ENCODE measurements at regions not wholly inside any gene's neighbourhood (a gene's known extent, or its start where the extent isn't known, plus 50 kb on each side); places are given as distances from the start of the nearest gene placed in this dataset.

DNA sequence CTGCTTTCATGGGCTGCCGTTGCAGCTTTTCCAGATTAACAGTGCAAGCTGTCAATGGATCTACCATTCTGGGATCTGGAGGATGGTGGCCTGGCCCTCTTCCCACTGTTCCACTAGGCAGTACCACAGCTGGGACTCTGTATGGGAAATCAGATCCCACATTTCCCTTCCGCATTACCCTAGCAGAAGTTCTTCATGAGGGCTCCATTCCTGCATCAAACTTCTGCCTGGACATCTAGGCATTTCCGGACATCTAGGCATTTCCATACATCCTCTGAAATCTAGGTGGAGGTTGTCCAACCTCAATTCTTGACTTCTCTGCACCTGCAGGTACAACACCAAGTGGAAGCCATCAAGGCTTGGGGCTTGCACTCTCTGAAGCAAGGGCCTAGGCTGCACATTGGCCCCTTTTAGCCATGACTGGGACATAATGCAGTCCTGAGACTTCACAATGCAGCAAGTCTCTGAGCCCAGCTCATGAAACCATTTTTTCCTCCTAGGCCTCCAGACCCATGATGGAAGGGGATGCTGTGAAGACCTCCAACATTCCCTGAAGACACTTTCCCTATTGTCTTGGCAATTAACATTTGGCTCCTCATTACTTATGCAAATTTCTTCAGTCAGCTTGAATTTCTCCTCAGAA, 863.3 kb downstream of the C12orf50 start:
- DNase-seq (ENCODE audit: low read depth, low spot score): no peak

DNA sequence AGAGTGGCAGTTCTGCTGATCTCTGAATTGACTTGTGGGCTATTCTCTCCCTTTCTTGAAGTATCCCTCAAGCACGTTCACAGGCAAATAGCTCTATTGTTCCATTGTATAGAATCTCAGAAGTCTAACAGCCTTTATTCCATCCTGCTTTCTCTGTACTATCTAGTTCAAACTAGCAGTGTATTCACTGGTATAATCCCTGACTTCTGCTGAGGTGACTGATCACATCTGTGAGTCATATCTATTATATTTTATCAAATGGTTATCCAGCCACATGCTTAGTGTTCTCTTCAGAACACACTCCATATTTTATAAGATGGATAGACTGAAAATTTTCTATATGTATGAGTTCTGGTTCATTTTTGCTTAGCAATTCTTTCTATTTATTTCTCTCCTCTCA, 866.1 kb downstream of the C12orf50 start:
- no peak for DNase-seq (ENCODE audit: low read depth, low spot score)

DNA sequence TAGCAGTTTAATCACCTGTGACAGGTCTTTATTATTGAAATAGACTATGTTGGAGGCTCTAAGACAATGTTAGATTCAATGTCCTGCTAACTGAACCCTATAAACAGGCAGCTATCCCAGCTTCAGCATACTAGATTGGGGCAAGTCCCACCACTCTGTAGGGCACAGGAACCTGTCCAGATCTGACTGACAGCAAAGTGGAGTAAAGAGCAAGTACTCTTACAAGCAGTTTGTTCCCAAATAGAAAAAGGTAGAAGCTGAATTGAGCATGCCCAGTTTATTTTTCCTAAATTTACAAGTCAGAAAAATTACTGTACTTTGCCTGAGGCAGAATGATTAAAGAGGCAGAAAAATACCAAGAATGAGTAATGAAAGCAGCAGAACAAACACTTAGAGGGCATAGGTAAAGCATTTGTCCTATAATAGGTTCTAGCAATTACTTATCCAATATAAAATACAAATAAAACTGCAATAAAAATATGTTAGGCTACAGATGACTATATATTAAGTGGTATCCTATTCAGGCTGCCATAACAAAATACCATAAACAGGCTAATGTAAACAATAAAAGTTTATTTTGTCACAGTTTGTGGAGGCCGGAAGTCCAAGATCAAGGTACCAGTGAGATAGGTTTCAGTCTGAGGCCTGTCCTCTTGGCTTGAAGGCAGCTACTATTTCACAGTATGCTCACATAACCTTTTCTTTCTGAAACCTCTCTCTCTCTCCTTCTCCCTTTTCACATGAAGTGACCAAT, 868.2 kb downstream of the C12orf50 start:
- DNase-seq (ENCODE audit: low read depth, low spot score): no peak

DNA sequence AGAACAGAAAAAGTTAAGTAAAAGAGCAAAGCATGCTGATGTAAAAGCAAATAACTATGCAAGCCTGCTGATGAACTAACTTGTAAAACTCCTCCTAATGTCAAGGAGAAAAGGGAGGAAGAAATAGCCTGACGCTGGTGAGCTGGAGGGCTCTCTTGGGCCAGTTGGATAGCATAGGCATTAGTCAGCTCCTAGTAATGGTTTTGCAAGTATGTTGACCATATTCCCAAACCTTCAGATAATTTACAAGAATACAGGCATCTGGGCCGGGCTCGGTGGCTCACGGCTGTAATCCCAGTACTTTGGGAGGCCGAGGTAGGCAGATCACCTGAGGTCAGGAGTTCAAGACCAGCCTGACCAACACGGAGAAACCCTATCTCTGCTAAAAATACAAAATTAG, 871.4 kb downstream of the C12orf50 start:
- DNase-seq (ENCODE audit: low read depth, low spot score): peak; percentile 35

DNA sequence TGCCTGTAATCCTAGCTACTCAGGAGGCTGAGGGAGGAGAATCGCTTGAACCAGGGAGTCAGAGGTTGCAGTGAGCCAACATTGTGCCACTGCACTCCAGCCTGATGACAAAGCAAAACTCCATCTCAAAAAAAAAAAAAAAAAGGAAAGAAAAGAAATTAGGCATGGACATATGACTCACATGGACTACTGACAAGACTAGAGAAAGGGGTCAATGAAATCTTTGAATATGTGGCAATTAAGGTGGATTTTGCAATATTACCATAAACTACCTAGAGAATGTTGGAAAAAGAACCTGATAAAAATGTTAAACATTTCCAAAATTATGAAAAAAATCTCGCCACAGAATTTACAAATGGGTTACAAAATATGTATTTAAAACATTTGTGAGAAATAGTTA, 873.6 kb downstream of the C12orf50 start:
- no peak for DNase-seq (ENCODE audit: low read depth, low spot score)

DNA sequence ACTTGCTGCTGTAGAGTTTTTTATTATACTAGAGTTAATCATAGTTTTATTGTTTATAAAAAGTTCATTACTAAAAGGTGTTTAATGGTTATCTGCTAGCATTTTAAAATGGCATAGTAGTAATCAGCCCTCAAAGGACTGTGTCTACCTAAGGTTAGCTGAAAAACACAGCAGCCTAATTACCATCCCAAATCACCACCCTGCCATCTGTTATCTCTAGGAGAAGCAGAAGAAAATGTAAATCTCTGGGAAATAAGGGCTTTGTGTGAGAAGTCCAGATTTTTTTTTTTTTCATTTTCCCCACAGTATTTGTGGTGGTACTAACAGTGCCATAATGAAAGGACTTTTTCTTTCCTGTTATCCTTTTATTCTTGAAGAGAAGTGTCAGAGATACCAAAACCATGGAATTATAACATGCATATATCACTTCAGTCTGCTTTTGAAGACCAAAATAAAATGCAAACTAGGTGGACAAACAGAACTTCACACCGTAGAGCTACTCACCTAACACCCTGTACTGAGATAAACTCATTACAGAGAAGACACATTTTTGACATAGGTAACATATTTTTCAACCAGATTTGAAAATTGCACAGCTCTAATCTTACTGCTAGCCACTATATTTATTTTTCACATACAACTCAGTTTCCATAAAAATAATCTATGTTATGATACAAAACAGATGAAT, 876.2 kb downstream of the C12orf50 start:
- no peak for DNase-seq (ENCODE audit: low read depth, low spot score)

DNA sequence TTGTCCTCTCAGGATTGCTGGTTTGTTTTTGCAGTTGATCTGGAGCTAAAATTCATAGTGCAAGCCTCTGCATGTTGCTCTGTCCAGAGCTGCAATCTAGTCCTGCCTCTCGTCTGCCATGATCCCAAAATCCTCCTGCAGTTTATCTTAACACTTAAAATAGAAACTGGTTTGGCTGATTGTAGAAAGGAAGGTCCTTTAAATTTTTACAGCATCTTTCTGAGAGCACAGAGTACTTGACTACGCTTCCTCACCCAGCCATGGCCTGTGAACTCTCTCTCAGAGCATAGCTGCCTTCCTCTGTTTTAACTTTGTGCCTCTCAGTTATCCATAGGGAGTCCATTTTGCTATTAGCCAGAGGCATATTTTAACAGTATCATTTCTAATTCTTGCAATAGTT, 877.1 kb downstream of the C12orf50 start:
- no peak for DNase-seq (ENCODE audit: low read depth, low spot score)

DNA sequence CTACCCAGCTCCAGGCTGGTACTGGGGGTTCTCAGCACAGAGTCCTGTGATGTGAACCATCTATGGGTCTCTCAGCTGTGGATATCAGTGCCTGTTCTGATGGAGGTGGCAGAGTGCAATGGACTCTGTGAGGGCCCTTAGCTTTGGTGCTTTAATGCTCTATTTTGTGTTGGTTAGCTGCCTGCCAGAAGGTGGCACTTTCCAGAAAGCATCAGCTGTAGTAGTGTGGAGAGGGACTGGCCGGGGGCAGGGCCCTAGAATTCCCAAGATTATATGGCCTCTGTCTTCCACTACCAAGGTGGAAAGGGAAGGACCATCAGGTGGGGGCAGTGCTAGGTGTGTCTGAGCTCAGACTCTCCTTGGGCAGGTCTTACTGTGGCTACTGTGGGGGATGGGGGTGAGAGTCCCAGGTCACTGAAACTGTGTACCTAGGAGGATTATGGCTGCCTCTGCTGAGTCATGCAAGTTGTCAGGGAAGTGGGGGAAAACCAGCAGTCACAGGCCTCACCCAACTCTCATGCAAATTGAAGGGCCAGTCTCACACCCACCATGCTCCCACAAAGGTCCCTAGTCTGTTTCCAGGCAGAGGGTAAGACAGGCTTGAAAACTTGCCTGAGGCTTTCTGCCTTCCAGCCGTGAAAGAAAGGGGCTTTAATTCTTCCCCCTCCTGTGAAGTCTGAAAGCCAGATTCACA, 878.1 kb downstream of the C12orf50 start:
- DNase-seq (ENCODE audit: low read depth, low spot score): no peak

DNA sequence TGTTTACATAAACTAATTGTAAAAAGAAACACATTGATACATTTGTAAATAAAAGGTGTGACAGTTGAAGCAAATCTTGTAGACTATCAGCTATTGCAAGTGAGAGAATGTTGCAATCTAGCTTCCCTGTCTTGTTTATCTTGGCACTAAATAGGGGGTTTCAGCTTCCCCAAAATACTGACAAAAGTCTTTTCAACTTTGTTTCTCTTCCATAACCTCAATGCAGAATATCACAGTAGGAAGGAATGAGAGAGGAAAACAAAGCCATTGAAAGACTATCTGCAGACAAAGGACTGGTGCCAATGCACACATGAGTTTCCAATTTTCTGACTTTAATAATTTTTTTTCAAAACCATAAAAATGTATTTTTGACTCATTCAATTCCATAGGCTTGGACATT, 886.2 kb upstream of the MGAT4C start:
- DNase-seq (ENCODE audit: low read depth, low spot score): peak; percentile 31

DNA sequence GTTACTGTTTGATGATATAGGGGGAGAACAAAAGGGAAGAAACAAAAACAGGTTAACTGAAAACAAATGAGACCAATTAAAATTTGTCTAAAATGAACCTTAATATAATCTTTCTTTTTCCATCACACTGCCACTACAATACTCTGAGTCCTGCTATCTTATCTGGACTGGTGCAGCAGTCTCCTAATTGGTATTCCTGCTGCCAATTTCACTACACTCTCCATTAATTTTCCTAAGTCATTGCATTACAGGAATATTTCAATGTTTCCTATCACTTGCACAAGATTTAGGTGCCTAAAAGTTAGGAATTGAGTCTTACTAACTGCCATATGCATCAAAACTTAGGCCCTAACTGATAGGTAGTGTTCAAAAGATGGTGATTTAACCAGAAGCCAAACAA, 884.9 kb upstream of the MGAT4C start:
- no peak for DNase-seq (ENCODE audit: low read depth, low spot score)

DNA sequence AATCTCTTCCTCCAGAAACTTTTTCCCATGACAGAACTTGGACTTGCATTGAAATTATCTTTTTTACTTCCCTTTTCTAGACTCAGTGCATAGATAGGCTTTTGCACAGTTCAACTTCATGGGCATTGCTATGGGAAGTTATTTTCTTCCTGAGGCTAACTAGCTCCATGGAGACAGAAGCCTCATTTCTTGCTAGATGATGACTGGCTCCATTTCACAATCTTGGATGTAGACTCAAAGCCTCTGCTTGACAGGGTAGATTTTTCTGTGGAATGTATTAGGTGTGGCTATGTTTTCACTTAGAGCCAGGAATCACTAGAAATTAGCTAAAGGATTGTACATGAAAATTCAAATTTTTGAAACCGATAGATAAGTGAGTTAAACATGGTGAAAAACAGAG, 884.1 kb upstream of the MGAT4C start:
- DNase-seq (ENCODE audit: low read depth, low spot score): no peak

DNA sequence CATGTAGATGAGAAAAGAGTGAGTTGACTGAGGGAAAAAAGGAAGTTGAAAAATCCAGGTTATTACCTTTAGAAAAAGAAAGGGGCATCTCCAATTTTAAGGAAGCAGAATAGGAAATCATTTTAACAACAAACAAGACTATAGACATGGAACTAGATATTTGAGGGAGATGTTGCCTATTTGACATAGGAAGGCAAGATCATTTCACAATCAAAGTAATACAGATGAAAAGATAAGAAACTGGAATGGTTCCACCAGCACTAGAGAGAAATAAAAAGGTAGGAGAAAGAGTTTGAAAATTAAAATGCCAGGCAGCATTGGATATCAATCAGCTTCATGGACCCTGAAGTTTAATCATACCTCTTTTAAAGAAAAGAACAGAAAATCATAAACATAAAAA, 881.0 kb upstream of the MGAT4C start:
- no peak for DNase-seq (ENCODE audit: low read depth, low spot score)

DNA sequence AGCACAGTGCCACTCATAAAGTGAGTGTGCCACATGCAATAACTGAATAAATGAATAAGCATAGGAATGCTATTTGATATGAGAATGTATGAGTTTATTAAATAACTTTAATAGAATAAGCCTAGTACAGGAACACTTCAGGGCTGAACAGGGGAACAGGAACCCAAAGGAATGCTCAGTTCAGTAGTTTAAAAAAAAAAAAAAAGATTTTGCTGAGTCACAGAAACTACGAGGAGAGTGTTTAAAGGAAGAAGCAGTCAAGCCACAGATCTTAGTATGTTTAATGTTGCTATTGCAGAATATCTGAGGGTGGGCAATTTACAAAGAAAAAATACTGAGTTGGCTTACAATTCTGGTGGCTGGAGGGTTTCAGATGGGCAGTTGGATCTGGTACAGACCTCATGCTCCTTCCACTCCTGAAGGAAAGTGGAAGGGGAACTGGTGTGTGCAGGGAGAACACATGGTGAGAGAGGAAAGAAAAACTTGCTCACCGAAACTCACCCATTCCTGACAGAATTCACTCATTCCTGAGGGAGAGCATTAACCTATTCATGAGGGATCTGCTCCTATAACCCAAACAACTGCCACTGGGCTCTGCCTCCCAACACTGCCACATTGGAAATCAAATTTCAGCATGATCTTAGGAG, 880.3 kb upstream of the MGAT4C start:
- no peak for DNase-seq (ENCODE audit: low read depth, low spot score)

DNA sequence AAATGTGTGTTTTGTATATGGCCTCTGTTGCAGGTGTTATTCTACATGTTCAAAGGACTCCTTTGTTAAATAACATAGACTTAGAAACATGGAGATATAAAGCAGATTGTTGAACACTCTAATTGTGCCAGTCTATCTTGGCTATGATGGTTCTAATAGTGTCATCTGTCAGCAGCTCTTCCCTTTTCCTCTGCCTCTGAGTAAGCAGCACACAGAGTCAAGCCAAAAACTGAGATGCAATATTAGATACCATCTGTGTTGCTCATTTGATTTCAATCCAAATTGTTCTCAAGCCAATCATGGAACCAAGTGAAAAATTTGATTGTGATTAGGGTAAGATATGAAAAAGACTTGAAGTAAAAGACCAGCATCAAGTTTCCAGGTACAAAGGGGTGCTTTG, 871.1 kb upstream of the MGAT4C start:
- no peak for DNase-seq (ENCODE audit: low read depth, low spot score)

DNA sequence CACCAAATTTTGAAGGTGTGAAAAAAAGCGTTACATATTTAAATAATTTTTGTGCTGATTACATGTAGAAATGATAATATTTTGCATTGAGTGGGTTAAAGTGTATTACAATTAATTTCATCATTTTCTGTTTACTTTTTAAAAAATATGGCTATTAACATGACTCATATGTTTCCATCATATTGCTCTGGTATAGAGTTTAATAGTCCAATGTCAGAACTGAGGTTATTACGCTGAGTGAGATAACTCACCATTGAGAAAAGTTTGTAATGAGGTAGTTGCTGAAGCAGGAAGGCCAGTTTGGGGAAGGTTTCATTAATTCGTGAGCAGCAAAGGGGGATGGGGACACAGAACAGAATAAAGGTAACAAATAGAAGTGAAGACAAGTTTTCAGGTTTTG, 865.7 kb upstream of the MGAT4C start:
- DNase-seq (ENCODE audit: low read depth, low spot score): no peak

DNA sequence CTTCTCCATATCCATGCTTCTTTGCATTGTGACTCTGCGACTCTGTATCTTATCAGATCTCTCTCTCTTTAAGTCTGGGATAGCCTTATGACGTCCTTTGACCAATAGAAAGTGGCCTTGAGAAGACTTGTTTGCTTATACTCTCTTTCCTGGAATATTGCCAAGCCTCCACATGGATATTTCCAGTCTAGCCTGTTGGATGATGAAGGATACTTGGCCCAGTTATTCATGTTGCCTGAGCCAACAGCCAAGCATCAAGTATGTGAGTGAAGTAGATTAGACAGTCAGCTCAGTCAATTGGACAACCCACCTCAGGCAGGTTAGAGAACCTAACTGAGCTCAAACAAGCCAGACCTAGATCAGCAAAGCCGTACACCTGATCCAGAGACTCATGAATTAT, 864.2 kb upstream of the MGAT4C start:
- no peak for DNase-seq (ENCODE audit: low read depth, low spot score)

DNA sequence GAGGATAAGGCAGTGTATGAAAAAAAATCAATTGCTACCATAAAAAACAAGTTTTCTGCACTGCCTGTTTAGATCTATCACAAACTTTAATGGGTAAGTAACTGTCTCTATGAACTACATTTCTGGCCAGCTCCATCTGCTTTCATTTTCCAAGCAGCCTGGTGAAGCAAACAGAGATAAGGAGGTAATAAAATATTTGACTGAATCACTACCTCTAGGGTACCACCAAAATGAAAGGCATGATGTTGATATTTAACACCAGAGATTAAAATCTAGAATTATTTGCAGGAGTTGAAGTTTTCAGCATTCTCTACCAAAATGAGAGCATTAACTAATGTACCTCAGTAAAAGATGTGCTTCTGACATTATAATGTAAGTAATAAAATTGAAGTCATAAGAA, 863.5 kb upstream of the MGAT4C start:
- no peak for DNase-seq (ENCODE audit: low read depth, low spot score)

DNA sequence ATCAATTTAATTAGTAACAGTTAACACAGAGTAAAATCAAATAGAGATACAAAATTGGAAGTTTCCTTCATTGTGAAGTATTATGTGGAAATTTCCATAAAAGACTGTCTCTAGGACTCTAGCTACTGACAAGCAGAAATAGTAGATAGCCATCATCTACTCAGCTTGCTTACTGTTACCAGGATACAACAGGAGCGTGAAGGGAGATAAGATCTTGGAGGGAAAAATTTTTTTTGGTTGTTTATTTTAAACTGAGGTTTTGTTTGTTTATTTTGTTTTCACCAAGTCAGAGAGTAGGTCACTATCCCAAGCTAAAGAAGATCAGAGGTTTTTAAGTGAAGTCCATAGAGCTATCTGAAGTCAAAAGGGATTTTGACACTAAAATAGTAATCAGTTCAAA, 861.3 kb upstream of the MGAT4C start:
- no peak for DNase-seq (ENCODE audit: low read depth, low spot score)

DNA sequence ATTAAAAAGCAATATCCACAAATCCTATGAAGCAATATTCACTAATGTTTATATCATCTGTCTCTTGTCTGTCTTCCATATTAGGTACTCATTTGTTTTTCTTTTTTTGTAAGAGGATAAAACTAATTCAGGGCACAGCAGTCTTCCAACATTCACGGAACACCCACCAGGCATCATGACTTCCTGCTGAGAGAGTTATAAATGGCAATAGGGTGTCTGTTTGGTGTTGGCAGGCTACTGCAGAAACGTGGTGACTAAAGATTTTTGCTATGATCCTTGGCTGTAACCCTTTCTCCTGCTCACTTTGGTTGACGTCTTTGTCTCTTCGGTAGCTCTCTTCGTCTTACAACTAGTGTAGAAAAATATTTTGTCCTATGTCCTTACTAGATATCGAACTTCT, 860.6 kb upstream of the MGAT4C start:
- no peak for DNase-seq (ENCODE audit: low read depth, low spot score)

DNA sequence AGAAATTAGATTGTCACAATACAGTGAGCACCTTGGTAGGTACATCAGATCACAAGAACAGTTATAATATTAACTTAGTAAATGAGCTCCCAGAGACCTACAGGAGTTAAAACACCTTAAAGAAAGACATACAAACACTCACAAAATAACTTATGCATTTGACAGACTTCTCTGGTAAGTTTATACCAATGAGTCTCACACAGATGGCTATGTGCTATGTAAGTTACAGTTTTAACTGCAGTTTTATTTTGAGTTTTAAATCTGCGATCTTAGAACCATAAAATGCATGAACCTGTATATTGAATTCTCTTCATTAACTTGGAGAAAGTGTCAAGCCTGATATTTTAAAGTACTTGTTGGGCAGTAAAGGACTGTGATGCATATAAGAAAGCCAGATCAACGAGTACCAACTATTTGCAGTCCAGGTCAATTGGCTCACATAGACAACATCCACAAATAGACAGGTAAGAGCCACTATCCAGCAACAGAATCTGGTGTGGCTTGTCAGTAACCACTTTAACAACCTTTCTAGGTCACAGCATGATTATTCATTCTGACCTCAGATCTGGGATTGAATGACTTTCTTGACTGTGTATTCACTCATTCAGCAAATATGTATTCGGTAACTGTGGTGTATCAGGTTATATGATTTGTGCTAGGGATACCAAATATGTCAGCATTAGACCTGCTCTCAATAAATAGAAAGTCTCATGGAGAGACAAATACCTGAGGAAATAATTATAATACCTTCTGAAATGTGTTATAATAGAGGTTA, 856.6 kb upstream of the MGAT4C start:
- no peak for DNase-seq (ENCODE audit: low read depth, low spot score)

DNA sequence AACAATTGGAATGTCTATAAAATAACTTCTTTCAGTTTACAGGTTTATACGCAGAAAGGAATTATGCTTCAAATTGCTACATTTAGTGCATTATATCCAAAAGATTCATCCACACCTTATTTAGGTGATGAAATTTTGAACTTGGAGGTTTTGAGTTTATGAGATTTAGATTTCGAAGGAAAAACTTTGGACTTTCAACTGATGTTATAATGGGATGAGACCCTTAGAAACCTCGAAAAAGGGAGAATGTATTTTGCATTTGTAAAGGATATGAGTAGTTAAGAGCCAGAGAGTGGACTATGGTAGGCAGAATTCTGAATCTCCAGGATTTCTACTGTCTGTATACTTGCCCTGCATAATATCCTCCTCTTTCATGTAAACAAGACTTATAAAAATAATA, 851.6 kb upstream of the MGAT4C start:
- no peak for DNase-seq (ENCODE audit: low read depth, low spot score)

All from smooth muscle cell of the brain vasculature (primary cell).